DOHH2 (cell line): ENCODE measurements at regions not wholly inside any gene's neighbourhood (a gene's known extent, or its start where the extent isn't known, plus 50 kb on each side); places are given as distances from the start of the nearest gene placed in this dataset.

ENCODE experiments used
- EZH2phosphoT487 ChIP-seq: fragments of 200-600 bp; sonication (generic); IDR thresholded peaks from 2 replicates; pipeline ENCODE4 v1.6.1; 2017; ENCODE audit warnings: borderline replicate concordance, mild to moderate bottlenecking, antibody characterized with exemption, low read length, moderate library complexity, mixed read lengths
- TF ChIP-seq, protein P1 (sequence below): fragments of 200-600 bp; sonication (generic); IDR thresholded peaks from one replicate; pipeline ENCODE4 v1.5.1; 2014; ENCODE audit warnings: antibody characterized with exemption, mild to moderate bottlenecking, low read depth, low read length; ENCODE audit not compliant: poor library complexity, severe bottlenecking

GRCh38 chr9:106487266-106487665 is 375.7 kb upstream of the ZNF462 start:
- TF ChIP-seq, protein P1, sequence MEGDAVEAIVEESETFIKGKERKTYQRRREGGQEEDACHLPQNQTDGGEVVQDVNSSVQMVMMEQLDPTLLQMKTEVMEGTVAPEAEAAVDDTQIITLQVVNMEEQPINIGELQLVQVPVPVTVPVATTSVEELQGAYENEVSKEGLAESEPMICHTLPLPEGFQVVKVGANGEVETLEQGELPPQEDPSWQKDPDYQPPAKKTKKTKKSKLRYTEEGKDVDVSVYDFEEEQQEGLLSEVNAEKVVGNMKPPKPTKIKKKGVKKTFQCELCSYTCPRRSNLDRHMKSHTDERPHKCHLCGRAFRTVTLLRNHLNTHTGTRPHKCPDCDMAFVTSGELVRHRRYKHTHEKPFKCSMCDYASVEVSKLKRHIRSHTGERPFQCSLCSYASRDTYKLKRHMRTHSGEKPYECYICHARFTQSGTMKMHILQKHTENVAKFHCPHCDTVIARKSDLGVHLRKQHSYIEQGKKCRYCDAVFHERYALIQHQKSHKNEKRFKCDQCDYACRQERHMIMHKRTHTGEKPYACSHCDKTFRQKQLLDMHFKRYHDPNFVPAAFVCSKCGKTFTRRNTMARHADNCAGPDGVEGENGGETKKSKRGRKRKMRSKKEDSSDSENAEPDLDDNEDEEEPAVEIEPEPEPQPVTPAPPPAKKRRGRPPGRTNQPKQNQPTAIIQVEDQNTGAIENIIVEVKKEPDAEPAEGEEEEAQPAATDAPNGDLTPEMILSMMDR, result no peak
- no peak for TF ChIP-seq EZH2phosphoT487
